Choroid plexus epithelial cell (primary cell): ENCODE measurements at regions not wholly inside any gene's neighbourhood (a gene's known extent, or its start where the extent isn't known, plus 50 kb on each side); places are given as distances from the start of the nearest gene placed in this dataset.

Source experiments
- DNase-seq: peaks from one replicate; pipeline ENCODE4 v3.0.0-alpha.2; 2010; ENCODE audit warnings: low read depth
- H3K4me3 ChIP-seq: 2 replicates; pipeline ENCODE4 v1.5.1; 2011; ENCODE audit warnings: low read depth, mild to moderate bottlenecking, control low read depth, low read length, moderate library complexity
- CTCF ChIP-seq: conservative IDR thresholded peaks from 2 replicates; pipeline ENCODE4 v1.5.1; 2011; ENCODE audit warnings: low read depth, mild to moderate bottlenecking, control low read depth, inconsistent platforms, low read length, moderate library complexity

GRCh38 chr11:134531327-134532130, 119.5 kb upstream of the B3GAT1 start:
- DNase-seq, result no peak

DNA sequence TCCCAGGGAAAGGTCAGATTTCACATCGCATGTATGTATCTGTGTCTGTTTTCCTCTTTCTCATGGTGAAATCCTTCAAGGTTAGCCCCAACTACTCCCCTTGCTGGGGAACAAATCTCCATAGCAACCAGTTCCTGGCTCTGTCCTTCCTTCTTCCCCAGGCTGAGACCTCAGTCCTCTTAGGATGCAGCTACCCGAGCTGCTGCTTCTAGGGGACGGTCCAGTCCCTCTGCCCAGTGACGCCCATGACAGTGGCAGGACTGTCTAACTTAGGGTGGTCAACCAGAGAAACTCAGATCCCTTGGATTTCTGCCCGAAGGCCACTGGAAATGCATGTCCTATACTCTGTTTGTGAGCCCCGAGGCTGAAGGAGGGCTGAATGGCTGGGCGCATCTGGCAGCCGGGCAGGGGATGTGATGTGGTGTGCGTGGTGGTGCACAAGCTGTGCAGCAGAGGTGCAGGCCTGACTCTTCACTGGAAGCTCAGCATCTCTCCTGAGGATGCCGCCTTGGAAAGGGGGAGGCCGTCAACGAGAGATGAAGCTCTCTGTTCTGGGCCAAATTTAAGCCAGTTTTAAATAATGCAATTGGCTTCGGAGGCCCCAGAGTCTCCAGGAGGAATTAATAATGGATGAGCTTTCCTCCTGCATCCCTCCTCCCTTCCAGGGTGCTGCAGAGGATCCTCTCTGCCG, 118.7 kb upstream of the B3GAT1 start:
- TF ChIP-seq CTCF, result no peak
- no peak overlapping the region for H3K4me3 ChIP-seq
- no peak for DNase-seq

More at GRCh38 chr11:134531327-134532130, 119.5 kb upstream of the B3GAT1 start:
- TF ChIP-seq CTCF, result no peak
- H3K4me3 ChIP-seq, result no peak overlapping the region

GRCh38 chr11:134529212-134530096, 117.4 kb upstream of the B3GAT1 start:
- H3K4me3 ChIP-seq, result no peak overlapping the region
- no peak for DNase-seq
- TF ChIP-seq CTCF, result no peak

- no peak for TF ChIP-seq CTCF
- H3K4me3 ChIP-seq, result no peak overlapping the region
- no peak for DNase-seq
These were observed 116.4 kb upstream of the B3GAT1 start for GRCh38 chr11:134528453-134528852.

DNA sequence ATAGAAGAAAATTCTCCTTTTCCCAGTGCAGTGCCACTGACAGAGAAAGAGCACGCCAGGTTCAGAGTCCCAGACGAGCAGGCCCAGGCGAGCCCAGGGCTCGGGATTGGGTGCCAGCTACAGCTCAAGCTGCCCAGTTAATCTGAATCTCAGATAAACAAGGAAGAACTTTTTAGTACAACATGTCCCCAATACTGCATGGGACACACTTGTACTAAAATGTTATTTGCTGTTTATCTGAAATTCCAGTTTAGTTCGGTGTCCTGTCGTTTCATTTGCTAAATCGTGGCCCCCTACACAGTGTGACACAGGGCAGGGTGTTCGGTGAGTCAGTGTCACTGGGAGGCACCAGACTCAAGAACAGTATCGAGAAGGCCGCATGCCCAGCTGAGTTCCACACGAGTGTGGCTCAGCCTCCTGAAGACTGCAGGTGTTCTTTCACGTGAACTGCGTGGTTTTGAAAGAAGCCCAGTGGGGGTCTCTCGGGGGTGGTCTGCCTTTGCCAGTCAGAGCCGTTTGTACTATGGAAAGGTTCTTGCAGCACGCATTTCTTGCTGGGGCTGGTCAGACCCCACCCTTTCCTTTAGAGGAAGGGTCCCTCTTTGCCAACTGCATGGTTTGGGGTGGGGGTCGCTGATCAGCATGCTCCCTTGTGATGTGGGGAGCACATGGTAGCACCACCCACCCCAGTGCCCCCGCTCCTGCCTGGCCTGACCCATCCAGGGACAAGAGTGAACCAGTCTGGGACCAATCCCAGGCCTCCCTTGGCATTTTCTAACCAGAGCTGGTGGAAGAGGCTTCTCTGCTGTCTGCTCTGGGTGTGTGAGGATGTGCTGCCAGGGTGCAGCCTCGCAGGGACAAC, 115.6 kb upstream of the B3GAT1 start:
- H3K4me3 ChIP-seq, result no peak overlapping the region
- TF ChIP-seq CTCF, result no peak
- no peak for DNase-seq
